ENCODE measurements at regions not wholly inside any gene's neighbourhood (a gene's known extent, or its start where the extent isn't known, plus 50 kb on each side); places are given as distances from the start of the nearest gene placed in this dataset.
A peak's percentile ranks its signal among the peaks of the same experiment; 100 is the strongest.
"Not testable (repeated sequence)": the region's sequence is repeated elsewhere in the genome, so short reads cannot be mapped to it uniquely, and the experiment has no call there.

- DNase-seq (ENCODE audit: low spot score) = no peak
Observed at GRCh38 chr13:110809871-110810486, 96.5 kb downstream of the ING1 start.

- no peak for DNase-seq (ENCODE audit: low spot score)
Observed at GRCh38 chr13:110811008-110811720, 97.7 kb downstream of the ING1 start.

GRCh38 chr13:110811771-110812120 is 98.2 kb downstream of the ING1 start:
- no peak for DNase-seq (ENCODE audit: low spot score)

- no peak for DNase-seq (ENCODE audit: low spot score)
Observed at GRCh38 chr13:110812121-110812868, 98.8 kb downstream of the ING1 start.

GRCh38 chr13:110812869-110813645 is 99.6 kb downstream of the ING1 start:
- DNase-seq (ENCODE audit: low spot score) = no peak

- no peak for DNase-seq (ENCODE audit: low spot score)
Observed at GRCh38 chr13:110813646-110814624, 100.4 kb downstream of the ING1 start.

- DNase-seq (ENCODE audit: low spot score) = no peak
Observed at GRCh38 chr13:110815471-110816204, 99.2 kb downstream of the ANKRD10 start.

- DNase-seq (ENCODE audit: low spot score) = no peak
Observed at GRCh38 chr13:110816500-110816899, 98.4 kb downstream of the ANKRD10 start.

- no peak for DNase-seq (ENCODE audit: low spot score)
Observed at GRCh38 chr13:110817143-110817542, 97.7 kb downstream of the ANKRD10 start.

GRCh38 chr13:110818747-110819146 is 96.1 kb downstream of the ANKRD10 start:
- no peak for DNase-seq (ENCODE audit: low spot score)

- peak; percentile 83 for DNase-seq (ENCODE audit: low spot score)
Observed at GRCh38 chr13:110819203-110820014, 95.5 kb downstream of the ANKRD10 start.

- DNase-seq (ENCODE audit: low spot score) = no peak
Observed at GRCh38 chr13:110820322-110820721, 94.5 kb downstream of the ANKRD10 start.

GRCh38 chr13:110821837-110822668 is 92.8 kb downstream of the ANKRD10 start:
- not testable (repeated sequence) for DNase-seq (ENCODE audit: low spot score)

GRCh38 chr13:110822669-110822945 is 92.3 kb downstream of the ANKRD10 start:
- DNase-seq (ENCODE audit: low spot score) = no peak

- no peak for DNase-seq (ENCODE audit: low spot score)
Observed at GRCh38 chr13:110824702-110825300, 90.1 kb downstream of the ANKRD10 start.

- DNase-seq (ENCODE audit: low spot score) = no peak
Observed at GRCh38 chr13:110825516-110825915, 89.4 kb downstream of the ANKRD10 start.

- no peak for DNase-seq (ENCODE audit: low spot score)
Observed at GRCh38 chr13:110826101-110826500, 88.8 kb downstream of the ANKRD10 start.

GRCh38 chr13:110826861-110827672 is 87.8 kb downstream of the ANKRD10 start:
- DNase-seq (ENCODE audit: low spot score) = no peak

Data from left forelimb (tissue), 1 donor.